HepG2 (cell line): ENCODE measurements at regions not wholly inside any gene's neighbourhood (a gene's known extent, or its start where the extent isn't known, plus 50 kb on each side); places are given as distances from the start of the nearest gene placed in this dataset.

Source experiments
- ATAC-seq: fragments of 200-7000 bp; cut with Tn5 transposase; 3 replicates; pipeline ENCODE4 v1.9.1; 2020; ENCODE audit warnings: mild to moderate bottlenecking, moderate library complexity
- BruUV-seq: library from RNA; stranded (reverse); fragments of 400-500 nt; replicated peaks from 2 replicates; lab custom pipeline; 2021; lab: Mats Ljungman, UMichigan
- CTCF ChIA-PET: fragments of 300-600 bp; formaldehyde crosslinking; extraction: SDS; loops from one replicate; lab custom pipeline; 2021; ENCODE audit warnings: low total read pairs, inconsistent platforms, low intra/inter-chr PET ratio; lab: Yijun Ruan, JAX
- POLR2A ChIA-PET: fragments of 350-600 bp; sonication (Branson Sonifier 250); formaldehyde crosslinking; loops from one replicate; lab custom pipeline; 2020; ENCODE audit warnings: antibody characterized with exemption, inconsistent platforms; lab: Yijun Ruan, JAX
- DNase-seq: peaks from one replicate; pipeline ENCODE4 v3.0.0-alpha.2; 2015; ENCODE audit warnings: low spot score
- FAIRE-seq: peaks from 3 replicates; lab custom pipeline; 2011; peaks lifted over from hg19 to GRCh38; lab: Jason Lieb, UNC
- H2AFZ ChIP-seq: one replicate; pipeline ENCODE4 v1.6.1; 2011; ENCODE audit warnings: low read length, inconsistent platforms
- H3K27ac ChIP-seq: fragments of 300-600 bp; 3 replicates; pipeline ENCODE4 v1.8.0; 2011; ENCODE audit warnings: mixed run types, mild to moderate bottlenecking, mixed read lengths, low read length, inconsistent platforms; ENCODE audit not compliant: insufficient read depth; ENCODE audit errors: extremely low read length
- H3K27me3 ChIP-seq, 2 experiments: fragments of 200-600 bp in 1 of 2; 2 replicates in 1 of 2; 3 replicates in 1 of 2; pipeline versions ENCODE4 v1.6.0 to v1.8.0; 2011; ENCODE audit warnings: low read length in 2 of 2, mild to moderate bottlenecking in 2 of 2, moderate library complexity in 2 of 2, inconsistent platforms in 1 of 2; ENCODE audit not compliant: insufficient read depth in 2 of 2, control insufficient read depth in 1 of 2
- H3K36me3 ChIP-seq, 2 experiments: fragments of 200-600 bp in 1 of 2; replicated peaks in 1 of 2; 2 replicates in 1 of 2; 3 replicates in 1 of 2; pipeline versions ENCODE4 v1.5.1 to v1.8.0; 2011; ENCODE audit warnings: low read length in 2 of 2, inconsistent platforms in 1 of 2; ENCODE audit not compliant: insufficient read depth in 2 of 2, control insufficient read depth in 1 of 2
- H3K4me1 ChIP-seq: 2 replicates; pipeline ENCODE4 v1.5.1; 2012; ENCODE audit warnings: low read length, inconsistent platforms; ENCODE audit not compliant: insufficient read depth
- H3K4me2 ChIP-seq: 2 replicates; pipeline ENCODE4 v1.6.0; 2011; ENCODE audit warnings: low read depth, low read length, inconsistent platforms
- H3K4me3 ChIP-seq, 3 experiments: fragments of 200-600 bp in 1 of 3; sonication (generic), shearing (Covaris generic) in 1 of 3; replicated peaks in 1 of 3; 2 replicates each; pipeline ENCODE4 v1.5.1; 2011 to 2016; ENCODE audit warnings: low read length in 3 of 3, inconsistent platforms in 2 of 3, low read depth in 2 of 3, mild to moderate bottlenecking in 2 of 3, control low read depth in 1 of 3, mixed read lengths in 1 of 3; ENCODE audit not compliant: insufficient read depth in 1 of 3
- H3K79me2 ChIP-seq: one replicate; pipeline ENCODE4 v1.6.1; 2011; ENCODE audit warnings: low read length, inconsistent platforms; ENCODE audit not compliant: insufficient read depth
- H3K9ac ChIP-seq: 2 replicates; pipeline ENCODE4 v1.6.0; 2011; ENCODE audit warnings: mild to moderate bottlenecking, low read depth, low read length, inconsistent platforms; ENCODE audit not compliant: insufficient read depth
- H3K9me3 ChIP-seq: 2 replicates; pipeline ENCODE4 v1.5.1; 2012; ENCODE audit warnings: mild to moderate bottlenecking, low read length
- H4K20me1 ChIP-seq: 2 replicates; pipeline ENCODE4 v1.6.0; 2011; ENCODE audit warnings: inconsistent platforms, mild to moderate bottlenecking, low read length, moderate library complexity; ENCODE audit not compliant: insufficient read depth
- ELF1 ChIP-seq: sonication (generic); formaldehyde crosslinking; IDR thresholded peaks from 2 replicates; pipeline ENCODE4 v1.4.0; 2020; ENCODE audit warnings: missing genetic modification reagents
- HHEX ChIP-seq: IDR thresholded peaks from 2 replicates; pipeline ENCODE4 v1.6.1; 2016; ENCODE audit warnings: control low read depth
- JARID2 ChIP-seq: sonication (generic); formaldehyde crosslinking; IDR thresholded peaks from 2 replicates; pipeline ENCODE4 v1.8.1; 2023; ENCODE audit warnings: missing genetic modification reagents, inconsistent platforms; ENCODE audit not compliant: insufficient replicate concordance
- KAT8 ChIP-seq: IDR thresholded peaks from 2 replicates; pipeline ENCODE4 v1.6.1; 2016; ENCODE audit warnings: missing genetic modification reagents, missing compliant biosample characterization
- RARG ChIP-seq: sonication (generic); formaldehyde crosslinking; IDR thresholded peaks from 2 replicates; pipeline ENCODE4 v1.4.0; 2020; ENCODE audit warnings: low read depth, mild to moderate bottlenecking, missing genetic modification reagents
- SNAI1 ChIP-seq: sonication (generic); formaldehyde crosslinking; IDR thresholded peaks from 2 replicates; pipeline ENCODE4 v1.5.0; 2020; ENCODE audit warnings: mild to moderate bottlenecking, missing genetic modification reagents, borderline replicate concordance
- THAP8 ChIP-seq: sonication (generic); formaldehyde crosslinking; IDR thresholded peaks from 2 replicates; pipeline ENCODE4 v1.5.1; 2020; ENCODE audit warnings: missing genetic modification reagents, mild to moderate bottlenecking, borderline replicate concordance
- ZFP41 ChIP-seq: sonication (generic); formaldehyde crosslinking; IDR thresholded peaks from 2 replicates; pipeline ENCODE4 v1.4.0; 2020; ENCODE audit warnings: mild to moderate bottlenecking, missing genetic modification reagents, borderline replicate concordance
- ZNF274 ChIP-seq: sonication (generic); formaldehyde crosslinking; IDR thresholded peaks from 2 replicates; pipeline ENCODE4 v1.5.1; 2020; ENCODE audit warnings: mild to moderate bottlenecking, missing genetic modification reagents
- ZNF567 ChIP-seq: sonication (generic); formaldehyde crosslinking; IDR thresholded peaks from 2 replicates; pipeline ENCODE4 v1.8.1; 2023; ENCODE audit warnings: mild to moderate bottlenecking, missing genetic modification reagents, borderline replicate concordance
- ZSCAN12 ChIP-seq: sonication (generic); formaldehyde crosslinking; IDR thresholded peaks from 2 replicates; pipeline ENCODE4 v1.9.0; 2021; ENCODE audit warnings: mild to moderate bottlenecking, missing genetic modification reagents
- WGBS: methylation state at CpG from one replicate; pipeline ENCODE4 v1.1.6; 2017; ENCODE audit warnings: low lambda C conversion rate; 5-methylcytosine and 5-hydroxymethylcytosine counted together
- in situ Hi-C: cut with HindIII; loops from 2 replicates; pipeline ENCODE4 v1.10.0; 2017; ENCODE audit warnings: low pct_unique_long_range_greater_than_20kb; ENCODE audit not compliant: extremely low pct_ligation_motif_present
- intact Hi-C: fragments of 100-400 bp; cut with micrococcal nuclease; formaldehyde crosslinking; loops from one replicate; pipeline ENCODE4 v1.10.0; 2022; ENCODE audit not compliant: unreplicated experiment

- intact Hi-C loops (no loop called here), in situ Hi-C loops (no loop called here)
- no TSS peak for BruUV-seq
- no peak overlapping the region for H3K4me2 ChIP-seq
- TF ChIP-seq RARG (CRISPR knock-in tag): no peak
- no peak for TF ChIP-seq ZFP41 (CRISPR knock-in tag)
- TF ChIP-seq JARID2 (CRISPR knock-in tag): no peak
- no peak for TF ChIP-seq SNAI1 (CRISPR knock-in tag)
- TF ChIP-seq ELF1 (CRISPR knock-in tag): no peak
- TF ChIP-seq ZNF274 (CRISPR knock-in tag): no peak
- no peak for TF ChIP-seq THAP8 (CRISPR knock-in tag)
- no peak for TF ChIP-seq HHEX (CRISPR knock-in tag)
- no peak for TF ChIP-seq ZSCAN12
- TF ChIP-seq ZNF567 (CRISPR knock-in tag): no peak
- no peak overlapping the region for H3K4me3 ChIP-seq
- H4K20me1 ChIP-seq: no peaks in the 10 kb centered on the region
- H3K79me2 ChIP-seq: no peaks in the 10 kb centered on the region
- H2AFZ ChIP-seq: no peak overlapping the region
- WGBS: 3% methylated on average over 2 of the region's 2 CpGs
- no peak overlapping the region for H3K27ac ChIP-seq
- no peak overlapping the region for H3K9ac ChIP-seq
- ChIA-PET POLR2A (no interaction called here), CTCF (no interaction called here)
- DNase-seq: no peak
- ATAC-seq: no peak
- no peak for FAIRE-seq
- peaks cover 10% of the 10 kb centered on the region; the same call in 1 of the 2 replicates for H3K9me3 ChIP-seq
- H3K27me3 ChIP-seq: no peaks in the 10 kb centered on the region
- no peaks in the 10 kb centered on the region for H3K4me1 ChIP-seq
- H3K36me3 ChIP-seq: no peaks in the 10 kb centered on the region
These were observed 530.2 kb upstream of the ZEB2 start for GRCh38 chr2:145050134-145050533.

GRCh38 chr2:145049475-145049874 is 529.6 kb upstream of the ZEB2 start:
- FAIRE-seq (no peak), ATAC-seq (no peak), DNase-seq (no peak)
- no peak for TF ChIP-seq KAT8 (CRISPR knock-in tag)
- ChIA-PET POLR2A (no interaction called here), CTCF (no interaction called here)
- BruUV-seq: no TSS peak
- H3K9ac ChIP-seq: no peak overlapping the region
- no peak overlapping the region for H3K4me3 ChIP-seq
- H3K4me2 ChIP-seq: no peak overlapping the region
- no peak overlapping the region for H2AFZ ChIP-seq
- no peaks in the 10 kb centered on the region for H4K20me1 ChIP-seq
- H3K27me3 ChIP-seq: no peaks in the 10 kb centered on the region
- intact Hi-C loops (no loop called here), in situ Hi-C loops (no loop called here)
- H3K27ac ChIP-seq: no peak overlapping the region
- 11% methylated on average over 3 of the region's 3 CpGs for WGBS
- no peaks in the 10 kb centered on the region for H3K79me2 ChIP-seq
- H3K4me1 ChIP-seq: no peaks in the 10 kb centered on the region
- no peaks in the 10 kb centered on the region for H3K36me3 ChIP-seq
- peaks cover 10% of the 10 kb centered on the region; the same call in 1 of the 2 replicates for H3K9me3 ChIP-seq
